Choroid plexus epithelial cell (primary cell): ENCODE measurements at regions not wholly inside any gene's neighbourhood (a gene's known extent, or its start where the extent isn't known, plus 50 kb on each side); places are given as distances from the start of the nearest gene placed in this dataset.

Source experiments
- DNase-seq: peaks from one replicate; pipeline ENCODE4 v3.0.0-alpha.2; 2010; ENCODE audit warnings: low read depth
- H3K4me3 ChIP-seq: 2 replicates; pipeline ENCODE4 v1.5.1; 2011; ENCODE audit warnings: low read depth, mild to moderate bottlenecking, control low read depth, low read length, moderate library complexity
- TF ChIP-seq, protein P1 (sequence below): conservative IDR thresholded peaks from 2 replicates; pipeline ENCODE4 v1.5.1; 2011; ENCODE audit warnings: low read depth, mild to moderate bottlenecking, control low read depth, inconsistent platforms, low read length, moderate library complexity

GRCh38 chr4:36719425-36719824 lies 438.0 kb downstream of the DTHD1 start:
- no peak overlapping the region for H3K4me3 ChIP-seq
- TF ChIP-seq, protein P1, sequence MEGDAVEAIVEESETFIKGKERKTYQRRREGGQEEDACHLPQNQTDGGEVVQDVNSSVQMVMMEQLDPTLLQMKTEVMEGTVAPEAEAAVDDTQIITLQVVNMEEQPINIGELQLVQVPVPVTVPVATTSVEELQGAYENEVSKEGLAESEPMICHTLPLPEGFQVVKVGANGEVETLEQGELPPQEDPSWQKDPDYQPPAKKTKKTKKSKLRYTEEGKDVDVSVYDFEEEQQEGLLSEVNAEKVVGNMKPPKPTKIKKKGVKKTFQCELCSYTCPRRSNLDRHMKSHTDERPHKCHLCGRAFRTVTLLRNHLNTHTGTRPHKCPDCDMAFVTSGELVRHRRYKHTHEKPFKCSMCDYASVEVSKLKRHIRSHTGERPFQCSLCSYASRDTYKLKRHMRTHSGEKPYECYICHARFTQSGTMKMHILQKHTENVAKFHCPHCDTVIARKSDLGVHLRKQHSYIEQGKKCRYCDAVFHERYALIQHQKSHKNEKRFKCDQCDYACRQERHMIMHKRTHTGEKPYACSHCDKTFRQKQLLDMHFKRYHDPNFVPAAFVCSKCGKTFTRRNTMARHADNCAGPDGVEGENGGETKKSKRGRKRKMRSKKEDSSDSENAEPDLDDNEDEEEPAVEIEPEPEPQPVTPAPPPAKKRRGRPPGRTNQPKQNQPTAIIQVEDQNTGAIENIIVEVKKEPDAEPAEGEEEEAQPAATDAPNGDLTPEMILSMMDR: no peak

GRCh38 chr4:36722986-36723385 lies 441.6 kb downstream of the DTHD1 start:
- TF ChIP-seq, protein P1: no peak
- no peak for DNase-seq

More at GRCh38 chr4:36719425-36719824, 438.0 kb downstream of the DTHD1 start:
- no peak for DNase-seq

DNA sequence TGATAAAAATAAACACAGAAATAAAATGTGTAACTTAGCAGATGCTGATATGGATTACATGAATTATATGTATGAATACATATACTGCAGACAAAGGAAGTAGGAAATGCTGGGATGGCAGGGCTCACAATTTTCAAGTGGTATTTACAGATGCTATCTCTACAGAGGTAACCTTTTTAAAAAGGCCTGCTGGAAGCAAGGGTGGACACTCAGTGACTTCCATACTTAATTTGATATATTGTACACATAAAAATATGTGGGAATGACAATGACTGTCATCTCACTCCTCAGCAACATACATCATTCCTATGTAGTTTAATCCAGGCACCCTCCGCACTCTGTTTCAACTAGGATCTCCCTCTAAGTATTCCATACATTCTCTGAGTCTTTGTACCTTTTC lies 452.9 kb downstream of the DTHD1 start:
- TF ChIP-seq, protein P1: no peak
- DNase-seq: no peak
- no peak overlapping the region for H3K4me3 ChIP-seq

More at GRCh38 chr4:36722986-36723385, 441.6 kb downstream of the DTHD1 start:
- no peak overlapping the region for H3K4me3 ChIP-seq

GRCh38 chr4:36737691-36738090 lies 456.3 kb downstream of the DTHD1 start:
- TF ChIP-seq, protein P1: no peak
- H3K4me3 ChIP-seq: no peak overlapping the region
- DNase-seq: no peak

DNA sequence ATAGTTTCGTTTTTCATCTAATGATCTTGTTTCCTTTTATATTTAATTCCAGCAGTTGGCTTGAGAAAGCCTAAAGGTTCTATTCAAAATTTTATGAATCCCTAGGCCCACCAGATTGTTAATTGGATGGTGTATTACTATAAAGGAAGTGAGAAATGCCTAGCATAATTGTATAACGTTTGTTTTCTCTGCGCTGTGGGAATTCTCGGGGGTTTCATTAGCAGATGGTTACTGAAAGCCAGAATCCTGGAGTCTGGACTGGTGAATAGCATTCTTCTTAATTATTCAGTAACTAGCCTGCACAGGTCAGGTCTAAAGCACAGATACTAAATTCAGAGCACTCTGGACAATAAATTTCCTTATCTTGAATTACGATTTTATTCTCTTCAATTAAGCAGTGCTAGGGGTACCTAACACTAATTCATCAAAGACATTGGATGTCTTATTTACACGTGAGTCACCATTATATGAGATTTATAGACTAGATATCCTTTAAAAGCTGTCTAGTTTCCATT lies 459.4 kb downstream of the DTHD1 start:
- DNase-seq: no peak
- H3K4me3 ChIP-seq: no peak overlapping the region
- TF ChIP-seq, protein P1: no peak

GRCh38 chr4:36747277-36748129 lies 466.1 kb downstream of the DTHD1 start:
- no peak for DNase-seq
- TF ChIP-seq, protein P1: no peak
- no peak overlapping the region for H3K4me3 ChIP-seq
